Activated CD8-positive, alpha-beta memory T cell treated with anti-CD3 and anti-CD28 coated beads for 4 hours (primary cell): ENCODE measurements at regions not wholly inside any gene's neighbourhood (a gene's known extent, or its start where the extent isn't known, plus 50 kb on each side); places are given as distances from the start of the nearest gene placed in this dataset.
"Not testable (repeated sequence)": the region's sequence is repeated elsewhere in the genome, so short reads cannot be mapped to it uniquely, and the experiment has no call there.

Experiments used
- DNase-seq, 2 donors: peaks; one replicate each; pipeline ENCODE4 v3.0.0-alpha.2; 2020; ENCODE audit warnings: low read depth in 2 of 2

GRCh38 chr1:5734414-5734813 lies 257.8 kb downstream of the NPHP4 start:
- no peak for DNase-seq

- no peak for DNase-seq
These were observed 258.6 kb downstream of the NPHP4 start for GRCh38 chr1:5733596-5733995.

- no peak for DNase-seq
These were observed 261.2 kb downstream of the NPHP4 start for GRCh38 chr1:5731110-5731423.

- no peak for DNase-seq
These were observed 261.7 kb downstream of the NPHP4 start for GRCh38 chr1:5730272-5731109.

GRCh38 chr1:5729636-5730145 lies 262.5 kb downstream of the NPHP4 start:
- no peak for DNase-seq

GRCh38 chr1:5728663-5729355 lies 263.4 kb downstream of the NPHP4 start:
- no peak for DNase-seq

- DNase-seq = no peak
These were observed 264.2 kb downstream of the NPHP4 start for GRCh38 chr1:5727871-5728643.

- DNase-seq = no peak
These were observed 265.0 kb downstream of the NPHP4 start for GRCh38 chr1:5727191-5727590.

- not testable (repeated sequence) for DNase-seq
These were observed 265.5 kb downstream of the NPHP4 start for GRCh38 chr1:5726586-5727184.

- no peak for DNase-seq
These were observed 266.2 kb downstream of the NPHP4 start for GRCh38 chr1:5725855-5726585.

- no peak for DNase-seq
These were observed 266.8 kb downstream of the NPHP4 start for GRCh38 chr1:5725406-5725805.

- DNase-seq = no peak
These were observed 267.4 kb downstream of the NPHP4 start for GRCh38 chr1:5724847-5725246.

- DNase-seq = no peak
These were observed 269.5 kb downstream of the NPHP4 start for GRCh38 chr1:5722635-5723164.

GRCh38 chr1:5721634-5722215 lies 270.5 kb downstream of the NPHP4 start:
- DNase-seq = no peak

- DNase-seq = no peak
These were observed 271.3 kb downstream of the NPHP4 start for GRCh38 chr1:5720936-5721335.

GRCh38 chr1:5720484-5720883 lies 271.7 kb downstream of the NPHP4 start:
- no peak for DNase-seq

- DNase-seq = no peak
These were observed 272.2 kb downstream of the NPHP4 start for GRCh38 chr1:5720045-5720444.

- no peak for DNase-seq
These were observed 273.2 kb downstream of the NPHP4 start for GRCh38 chr1:5718831-5719632.

- DNase-seq = no peak
These were observed 275.1 kb downstream of the NPHP4 start for GRCh38 chr1:5717031-5717682.
